ENCODE measurements at regions not wholly inside any gene's neighbourhood (a gene's known extent, or its start where the extent isn't known, plus 50 kb on each side); places are given as distances from the start of the nearest gene placed in this dataset.

DNA sequence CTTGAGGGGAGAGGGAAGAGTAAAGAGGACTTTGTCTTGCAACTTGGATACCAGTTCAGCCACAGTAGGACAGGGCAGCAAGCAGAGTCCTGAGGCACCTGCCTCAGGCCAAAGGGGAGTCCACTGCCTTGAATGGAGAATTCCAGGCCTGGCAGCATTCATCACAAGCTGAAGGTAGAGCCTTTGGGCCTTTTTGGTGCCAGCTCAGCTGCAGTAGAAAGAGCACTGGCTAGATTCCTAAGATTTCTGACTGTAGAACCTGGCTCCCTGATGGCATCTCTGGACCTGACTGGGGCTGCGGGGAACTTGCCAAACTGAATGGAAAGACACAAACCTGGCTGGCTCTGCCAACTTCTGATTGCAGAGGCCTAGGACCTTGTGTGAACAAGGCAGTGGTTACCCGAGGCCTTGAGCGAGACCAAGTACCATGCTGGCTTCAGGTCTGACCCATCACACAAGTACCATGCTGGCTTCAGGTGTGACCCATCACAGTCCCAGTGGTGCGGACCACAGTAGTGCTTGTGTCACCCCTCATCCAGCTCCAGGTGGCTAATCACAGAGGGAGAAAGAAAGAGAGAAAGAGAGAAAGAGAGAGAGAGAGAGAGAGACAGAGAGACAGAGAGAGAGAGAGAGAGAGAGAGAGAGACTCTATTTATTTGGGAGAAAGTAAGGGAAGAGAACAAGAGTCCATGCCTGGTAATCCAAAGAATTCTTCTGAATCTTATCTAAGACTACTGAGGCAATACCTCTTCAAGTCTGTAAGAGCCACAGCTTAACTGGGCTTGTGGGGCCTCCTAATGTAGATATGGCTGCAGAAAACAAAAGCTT lies 137.6 kb upstream of the SPIN4 start:
- no peak for DNase-seq (ENCODE audit: low read depth in 6 of 9, low spot score in 9 of 9)
- WGBS, result 100% methylated on average over 4 of the region's 4 CpGs
- no peaks in the 10 kb centered on the region for H3K4me1 ChIP-seq (ENCODE audit: control insufficient read depth in 2 of 2, insufficient read depth in 2 of 2, low read length in 2 of 2)
- no peaks in the 10 kb centered on the region for H3K36me3 ChIP-seq (ENCODE audit: control insufficient read depth in 2 of 2, insufficient read depth in 2 of 2, low read length in 1 of 2)
- no peaks in the 10 kb centered on the region for H3K27me3 ChIP-seq (ENCODE audit: control insufficient read depth in 2 of 2, insufficient read depth in 1 of 2, low read length in 1 of 2)
- H3K4me3 ChIP-seq (ENCODE audit: low read length in 2 of 2), result no peak overlapping the region
- H3K9me3 ChIP-seq (ENCODE audit: control insufficient read depth in 2 of 2, insufficient read depth in 1 of 2, low read length in 1 of 2), result no peaks in the 10 kb centered on the region
- H3K27ac ChIP-seq (ENCODE audit: low read depth in 1 of 2, low read length in 1 of 2), result no peak overlapping the region

DNA sequence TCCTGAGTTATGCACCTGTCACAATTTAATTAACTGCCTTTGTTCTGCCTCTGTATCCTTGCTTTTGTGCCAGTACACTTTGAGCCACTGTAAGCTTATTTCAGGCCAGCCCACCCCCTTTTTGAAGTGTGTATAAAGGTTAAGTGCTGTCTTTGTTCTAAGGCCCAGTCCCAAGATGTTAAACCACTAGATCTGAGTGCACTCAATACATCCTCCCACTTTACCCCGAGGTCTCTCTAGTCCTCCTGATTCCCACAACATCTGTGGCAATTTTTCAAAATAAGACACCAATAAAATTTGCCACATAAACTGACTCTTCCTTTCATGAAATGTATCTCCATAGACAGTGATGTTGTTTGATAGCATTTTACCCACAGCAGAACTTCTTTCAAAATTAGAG lies 124.1 kb upstream of the SPIN4 start:
- no peaks in the 10 kb centered on the region for H3K4me1 ChIP-seq (ENCODE audit: control insufficient read depth in 2 of 2, insufficient read depth in 2 of 2, low read length in 2 of 2)
- no peaks in the 10 kb centered on the region for H3K36me3 ChIP-seq (ENCODE audit: control insufficient read depth in 2 of 2, insufficient read depth in 2 of 2, low read length in 1 of 2)
- DNase-seq (ENCODE audit: low read depth in 6 of 9, low spot score in 9 of 9), result no peak
- H3K4me3 ChIP-seq (ENCODE audit: low read length in 2 of 2), result no peak overlapping the region
- no peaks in the 10 kb centered on the region for H3K27me3 ChIP-seq (ENCODE audit: control insufficient read depth in 2 of 2, insufficient read depth in 1 of 2, low read length in 1 of 2)
- 92% methylated on average over 1 of the region's 1 CpG for WGBS
- peaks cover 0 to 18% of the 10 kb centered on the region in 2 donors for H3K9me3 ChIP-seq (ENCODE audit: control insufficient read depth in 2 of 2, insufficient read depth in 1 of 2, low read length in 1 of 2)
- no peak overlapping the region for H3K27ac ChIP-seq (ENCODE audit: low read depth in 1 of 2, low read length in 1 of 2)

DNA sequence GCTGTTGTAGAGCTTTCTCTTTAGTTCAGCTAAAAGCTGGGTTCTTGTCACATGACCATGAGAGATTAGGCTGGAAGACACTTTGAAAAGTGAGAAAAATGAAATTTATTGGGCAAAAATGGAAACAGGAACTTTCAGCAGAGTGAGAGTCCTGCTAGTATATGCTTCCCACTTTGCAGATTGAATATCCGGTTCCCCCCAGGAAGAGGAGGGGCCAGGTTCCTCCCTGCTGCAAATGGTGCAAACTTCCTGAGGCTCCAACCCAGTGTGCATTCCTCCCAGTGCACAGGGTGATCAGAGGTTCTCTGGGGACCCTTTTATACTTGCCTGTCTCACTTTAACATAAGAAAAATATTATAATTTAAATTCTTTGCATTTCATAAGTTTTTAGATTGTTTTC lies 119.9 kb upstream of the SPIN4 start:
- Histone ChIP-seq H3K4me3 (ENCODE audit: low read length in 2 of 2) (no peak overlapping the region), H3K36me3 (ENCODE audit: control insufficient read depth in 2 of 2, insufficient read depth in 2 of 2, low read length in 1 of 2) (no peaks in the 10 kb centered on the region), H3K27me3 (ENCODE audit: control insufficient read depth in 2 of 2, insufficient read depth in 1 of 2, low read length in 1 of 2) (no peaks in the 10 kb centered on the region), H3K4me1 (ENCODE audit: control insufficient read depth in 2 of 2, insufficient read depth in 2 of 2, low read length in 2 of 2) (no peaks in the 10 kb centered on the region), H3K27ac (ENCODE audit: low read depth in 1 of 2, low read length in 1 of 2) (no peak overlapping the region), H3K9me3 (ENCODE audit: control insufficient read depth in 2 of 2, insufficient read depth in 1 of 2, low read length in 1 of 2) (peaks cover 0 to 13% of the 10 kb centered on the region in 2 donors)
- no peak for DNase-seq (ENCODE audit: low read depth in 6 of 9, low spot score in 9 of 9)
- WGBS, result 87% methylated on average over 1 of the region's 1 CpG

DNA sequence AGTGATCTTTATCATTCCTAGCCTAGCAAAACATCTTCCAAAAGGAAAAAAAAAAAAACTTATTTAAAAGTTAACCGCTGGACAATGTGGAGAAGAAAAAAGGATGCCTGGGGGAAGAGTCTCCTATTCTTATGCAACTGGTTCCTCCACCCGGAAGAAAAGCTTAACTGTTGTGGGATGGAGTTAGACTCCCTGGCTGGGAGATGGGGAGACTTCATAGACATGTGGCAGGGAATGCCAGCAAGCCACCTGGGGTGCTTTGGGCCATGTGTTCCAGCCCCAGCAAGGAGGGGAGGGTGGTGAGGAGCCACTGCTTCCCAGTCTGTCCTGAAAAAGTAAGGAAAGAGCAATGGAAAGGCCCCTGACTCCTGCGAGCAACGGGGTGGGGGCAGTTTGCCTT lies 119.4 kb upstream of the SPIN4 start:
- Histone ChIP-seq H3K36me3 (ENCODE audit: control insufficient read depth in 2 of 2, insufficient read depth in 2 of 2, low read length in 1 of 2) (no peaks in the 10 kb centered on the region), H3K4me3 (ENCODE audit: low read length in 2 of 2) (no peak overlapping the region), H3K4me1 (ENCODE audit: control insufficient read depth in 2 of 2, insufficient read depth in 2 of 2, low read length in 2 of 2) (no peaks in the 10 kb centered on the region), H3K27ac (ENCODE audit: low read depth in 1 of 2, low read length in 1 of 2) (no peak overlapping the region), H3K27me3 (ENCODE audit: control insufficient read depth in 2 of 2, insufficient read depth in 1 of 2, low read length in 1 of 2) (no peaks in the 10 kb centered on the region), H3K9me3 (ENCODE audit: control insufficient read depth in 2 of 2, insufficient read depth in 1 of 2, low read length in 1 of 2) (peaks cover 0 to 13% of the 10 kb centered on the region in 2 donors)
- WGBS, result 98% methylated on average over 4 of the region's 4 CpGs
- no peak for DNase-seq (ENCODE audit: low read depth in 6 of 9, low spot score in 9 of 9)

DNA sequence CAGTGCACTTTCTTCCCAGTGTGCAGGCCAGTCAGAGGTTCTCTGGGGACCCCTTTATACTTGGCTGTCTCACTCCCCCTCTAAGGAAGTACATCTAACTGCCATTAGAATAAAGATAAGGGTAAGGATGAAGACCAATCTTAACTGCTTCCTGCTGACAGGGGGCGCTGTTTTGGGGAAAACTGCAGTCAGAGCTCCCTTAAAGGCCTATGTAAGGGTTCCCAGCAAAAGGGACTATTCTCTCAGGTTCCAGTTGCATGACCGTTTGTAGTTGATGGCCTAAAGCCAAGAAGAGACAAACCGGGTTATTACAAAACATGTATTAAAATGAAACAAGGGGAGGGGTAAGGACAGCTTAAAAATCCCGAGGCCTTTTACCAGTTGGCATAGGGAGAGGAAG lies 115.6 kb upstream of the SPIN4 start:
- WGBS, result 97% methylated on average over 4 of the region's 4 CpGs
- no peak overlapping the region for H3K27ac ChIP-seq (ENCODE audit: low read depth in 1 of 2, low read length in 1 of 2)
- H3K36me3 ChIP-seq (ENCODE audit: control insufficient read depth in 2 of 2, insufficient read depth in 2 of 2, low read length in 1 of 2), result no peaks in the 10 kb centered on the region
- no peaks in the 10 kb centered on the region for H3K27me3 ChIP-seq (ENCODE audit: control insufficient read depth in 2 of 2, insufficient read depth in 1 of 2, low read length in 1 of 2)
- no peaks in the 10 kb centered on the region for H3K4me1 ChIP-seq (ENCODE audit: control insufficient read depth in 2 of 2, insufficient read depth in 2 of 2, low read length in 2 of 2)
- H3K9me3 ChIP-seq (ENCODE audit: control insufficient read depth in 2 of 2, insufficient read depth in 1 of 2, low read length in 1 of 2), result peaks cover 0 to 7% of the 10 kb centered on the region in 2 donors
- no peak for DNase-seq (ENCODE audit: low read depth in 6 of 9, low spot score in 9 of 9)
- H3K4me3 ChIP-seq (ENCODE audit: low read length in 2 of 2), result no peak overlapping the region

DNA sequence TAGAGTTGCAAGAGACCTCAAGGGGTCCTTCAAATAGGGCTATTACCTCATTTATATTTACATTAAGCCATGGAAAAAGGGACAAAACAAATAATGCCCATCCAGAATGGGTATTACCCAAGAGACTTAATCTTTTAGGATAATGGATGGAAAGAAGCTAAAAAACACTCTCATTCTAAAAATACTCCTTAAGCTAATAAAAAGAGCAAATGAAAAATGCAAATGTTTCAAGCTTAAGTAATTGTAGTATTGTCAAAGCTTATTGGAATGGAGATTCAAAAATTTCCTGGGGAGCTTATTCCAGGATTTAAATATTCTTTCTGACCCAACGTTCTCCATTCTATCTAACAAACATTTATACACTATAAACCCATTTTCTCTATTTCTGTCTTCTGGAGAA lies 107.8 kb upstream of the SPIN4 start:
- WGBS, result 92% methylated on average over 1 of the region's 1 CpG

DNA sequence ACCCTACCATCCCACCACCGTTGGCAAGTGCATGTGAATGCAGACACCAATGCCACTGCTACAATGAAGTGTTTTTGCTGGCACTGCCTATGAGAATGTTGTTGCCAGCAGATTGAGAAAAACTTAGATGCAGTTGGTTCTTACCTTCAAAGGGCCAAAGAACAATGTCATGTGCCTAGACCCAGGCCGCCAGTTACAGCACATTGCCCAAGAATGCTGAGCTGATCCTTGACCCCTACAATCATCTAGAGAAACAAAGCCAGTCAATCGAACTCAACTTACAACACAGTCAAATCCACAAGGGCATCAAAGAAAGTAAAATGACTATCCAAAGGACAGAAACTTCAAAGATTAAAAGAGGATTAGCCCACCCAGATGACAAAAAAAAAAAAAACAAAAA lies 102.4 kb upstream of the SPIN4 start:
- H3K9me3 ChIP-seq (ENCODE audit: control insufficient read depth in 2 of 2, insufficient read depth in 1 of 2, low read length in 1 of 2), result peaks cover 0 to 21% of the 10 kb centered on the region in 2 donors
- H3K27me3 ChIP-seq (ENCODE audit: control insufficient read depth in 2 of 2, insufficient read depth in 1 of 2, low read length in 1 of 2), result no peaks in the 10 kb centered on the region
- no peaks in the 10 kb centered on the region for H3K4me1 ChIP-seq (ENCODE audit: control insufficient read depth in 2 of 2, insufficient read depth in 2 of 2, low read length in 2 of 2)
- 98% methylated on average over 3 of the region's 3 CpGs for WGBS
- DNase-seq (ENCODE audit: low read depth in 6 of 9, low spot score in 9 of 9), result no peak
- H3K27ac ChIP-seq (ENCODE audit: low read depth in 1 of 2, low read length in 1 of 2), result no peak overlapping the region
- no peak overlapping the region for H3K4me3 ChIP-seq (ENCODE audit: low read length in 2 of 2)
- peaks cover 0 to 3% of the 10 kb centered on the region in 2 donors for H3K36me3 ChIP-seq (ENCODE audit: control insufficient read depth in 2 of 2, insufficient read depth in 2 of 2, low read length in 1 of 2)

More for the DNA sequence above, 107.8 kb upstream of the SPIN4 start:
- H3K36me3 ChIP-seq (ENCODE audit: control insufficient read depth in 2 of 2, insufficient read depth in 2 of 2, low read length in 1 of 2), result no peaks in the 10 kb centered on the region
- no peak overlapping the region for H3K4me3 ChIP-seq (ENCODE audit: low read length in 2 of 2)
- H3K27ac ChIP-seq (ENCODE audit: low read depth in 1 of 2, low read length in 1 of 2), result no peak overlapping the region
- H3K9me3 ChIP-seq (ENCODE audit: control insufficient read depth in 2 of 2, insufficient read depth in 1 of 2, low read length in 1 of 2), result no peaks in the 10 kb centered on the region
- H3K27me3 ChIP-seq (ENCODE audit: control insufficient read depth in 2 of 2, insufficient read depth in 1 of 2, low read length in 1 of 2), result no peaks in the 10 kb centered on the region
- no peaks in the 10 kb centered on the region for H3K4me1 ChIP-seq (ENCODE audit: control insufficient read depth in 2 of 2, insufficient read depth in 2 of 2, low read length in 2 of 2)
- no peak for DNase-seq (ENCODE audit: low read depth in 6 of 9, low spot score in 9 of 9)

DNA sequence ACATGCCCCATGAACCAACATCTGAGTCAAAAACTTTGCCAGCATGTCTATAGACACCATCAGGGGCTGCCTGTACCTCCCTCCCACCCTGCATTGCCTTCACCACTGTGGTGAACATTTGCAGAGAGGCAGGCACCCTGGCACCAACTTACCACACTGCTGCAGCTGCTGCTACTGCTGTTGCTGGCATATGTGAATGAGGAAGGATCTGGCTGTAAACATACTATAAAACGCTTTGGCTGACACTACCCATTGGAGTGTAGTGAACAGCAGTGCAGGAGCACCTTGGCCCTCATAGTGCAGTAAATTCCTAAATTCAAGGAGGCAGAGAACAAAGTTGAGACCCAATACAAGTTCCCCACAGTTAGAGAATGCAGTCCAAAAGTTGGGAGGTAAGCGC lies 90.6 kb upstream of the SPIN4 start:
- H3K4me3 ChIP-seq (ENCODE audit: low read length in 2 of 2), result no peak overlapping the region
- no peaks in the 10 kb centered on the region for H3K36me3 ChIP-seq (ENCODE audit: control insufficient read depth in 2 of 2, insufficient read depth in 2 of 2, low read length in 1 of 2)
- H3K27me3 ChIP-seq (ENCODE audit: control insufficient read depth in 2 of 2, insufficient read depth in 1 of 2, low read length in 1 of 2), result no peaks in the 10 kb centered on the region
- no peak overlapping the region for H3K27ac ChIP-seq (ENCODE audit: low read depth in 1 of 2, low read length in 1 of 2)
- H3K4me1 ChIP-seq (ENCODE audit: control insufficient read depth in 2 of 2, insufficient read depth in 2 of 2, low read length in 2 of 2), result no peaks in the 10 kb centered on the region
- H3K9me3 ChIP-seq (ENCODE audit: control insufficient read depth in 2 of 2, insufficient read depth in 1 of 2, low read length in 1 of 2), result no peaks in the 10 kb centered on the region
- no peak for DNase-seq (ENCODE audit: low read depth in 6 of 9, low spot score in 9 of 9)
- 95% methylated on average over 2 of the region's 2 CpGs for WGBS

DNA sequence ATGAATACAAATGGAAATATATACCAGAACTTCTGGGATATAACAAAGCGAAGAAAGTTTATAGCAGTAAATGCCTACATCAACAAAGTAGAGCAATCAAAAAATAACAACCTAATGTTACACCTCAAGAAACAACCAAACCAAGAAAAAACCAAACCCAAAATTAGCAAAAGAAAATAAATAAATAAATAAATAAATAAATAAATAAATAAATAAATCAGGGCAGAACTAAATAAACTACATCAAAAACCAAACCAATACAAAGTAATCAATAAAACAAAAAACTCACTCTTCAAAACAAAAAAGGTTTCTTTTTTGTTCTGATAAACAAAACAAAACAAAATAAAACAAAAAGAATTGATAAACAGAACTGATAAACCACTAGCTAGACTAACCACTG lies 88.4 kb upstream of the SPIN4 start:
- H3K36me3 ChIP-seq (ENCODE audit: control insufficient read depth in 2 of 2, insufficient read depth in 2 of 2, low read length in 1 of 2), result no peaks in the 10 kb centered on the region
- H3K4me3 ChIP-seq (ENCODE audit: low read length in 2 of 2), result no peak overlapping the region
- H3K9me3 ChIP-seq (ENCODE audit: control insufficient read depth in 2 of 2, insufficient read depth in 1 of 2, low read length in 1 of 2), result peaks cover 0 to under 1% of the 10 kb centered on the region in 2 donors
- no peak for DNase-seq (ENCODE audit: low read depth in 6 of 9, low spot score in 9 of 9)
- H3K27ac ChIP-seq (ENCODE audit: low read depth in 1 of 2, low read length in 1 of 2), result no peak overlapping the region
- WGBS, result 97% methylated on average over 1 of the region's 1 CpG
- no peaks in the 10 kb centered on the region for H3K27me3 ChIP-seq (ENCODE audit: control insufficient read depth in 2 of 2, insufficient read depth in 1 of 2, low read length in 1 of 2)
- no peaks in the 10 kb centered on the region for H3K4me1 ChIP-seq (ENCODE audit: control insufficient read depth in 2 of 2, insufficient read depth in 2 of 2, low read length in 2 of 2)

Measured in thymus (tissue), 11 donors.